ENCODE measurements at regions not wholly inside any gene's neighbourhood (a gene's known extent, or its start where the extent isn't known, plus 50 kb on each side); places are given as distances from the start of the nearest gene placed in this dataset.
A peak's percentile ranks its signal among the peaks of the same experiment; 100 is the strongest.
"Not testable (repeated sequence)": the region's sequence is repeated elsewhere in the genome, so short reads cannot be mapped to it uniquely, and the experiment has no call there.

DNA sequence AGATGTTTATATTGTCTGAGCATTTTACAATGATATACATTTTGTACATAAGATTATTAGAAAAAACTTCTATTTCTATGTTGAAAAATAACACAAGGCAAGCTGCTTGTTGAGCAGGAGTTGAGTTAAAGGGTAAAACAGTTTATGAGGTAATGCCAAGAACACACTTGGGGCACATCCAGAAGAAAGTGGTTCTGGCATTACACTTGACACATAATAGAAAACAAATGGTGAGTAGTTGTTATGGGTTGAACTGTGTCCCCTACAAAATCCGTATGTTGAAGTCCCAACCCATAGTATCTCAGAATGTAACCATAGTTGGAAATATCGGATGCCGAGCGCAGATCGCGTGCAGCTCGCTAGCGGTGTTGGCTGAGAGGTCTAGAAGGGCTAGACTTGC is 354.3 kb upstream of the GOT2 start:
- DNase-seq (ENCODE audit: low spot score), result no peak

- DNase-seq (ENCODE audit: low spot score), result no peak
These were observed 353.5 kb upstream of the GOT2 start for GRCh38 chr16:59087641-59088040.

DNA sequence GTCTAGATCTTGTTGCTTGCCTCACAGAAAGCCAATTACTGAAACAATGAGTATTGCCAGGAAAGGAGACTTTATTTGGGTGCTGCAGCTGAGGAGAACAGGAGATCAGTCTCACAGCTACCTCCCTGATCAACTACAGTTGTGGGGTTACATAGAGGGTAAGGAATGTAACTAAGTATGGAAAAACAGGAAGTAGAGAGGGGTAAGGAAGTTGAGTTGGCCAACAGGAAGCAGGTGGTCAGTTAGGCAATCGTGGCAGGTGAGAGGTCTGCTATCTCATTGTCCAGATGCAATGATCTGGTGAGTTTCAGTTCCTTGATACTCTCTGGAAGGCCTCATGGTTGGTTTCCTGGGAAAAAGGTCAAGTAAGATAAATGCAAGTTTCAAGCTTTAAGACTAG is 333.1 kb upstream of the GOT2 start:
- DNase-seq (ENCODE audit: low spot score), result no peak

- DNase-seq (ENCODE audit: low spot score), result no peak
These were observed 326.1 kb upstream of the GOT2 start for GRCh38 chr16:59060207-59060606.

DNA sequence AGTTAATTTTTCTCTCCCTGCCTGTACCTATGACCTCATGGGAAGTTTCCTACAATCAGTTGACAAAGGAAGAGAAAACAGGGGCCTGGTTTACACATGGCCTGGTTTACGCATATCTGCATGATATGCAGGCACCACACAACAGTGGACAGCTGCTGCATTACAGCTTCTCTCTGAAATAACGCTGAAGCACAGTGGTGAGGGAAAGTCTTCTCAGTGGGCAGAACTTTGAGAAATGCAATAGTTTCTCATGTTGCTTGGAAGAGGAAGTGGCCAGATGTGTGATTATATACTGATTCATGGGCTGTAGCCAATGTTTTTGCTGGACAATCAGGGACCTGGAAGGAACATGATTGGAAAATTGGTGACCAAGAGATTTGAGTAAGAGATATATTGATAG is 324.1 kb upstream of the GOT2 start:
- DNase-seq (ENCODE audit: low spot score), result no peak

GRCh38 chr16:59053911-59054310 is 319.8 kb upstream of the GOT2 start:
- no peak for DNase-seq (ENCODE audit: low spot score)

DNA sequence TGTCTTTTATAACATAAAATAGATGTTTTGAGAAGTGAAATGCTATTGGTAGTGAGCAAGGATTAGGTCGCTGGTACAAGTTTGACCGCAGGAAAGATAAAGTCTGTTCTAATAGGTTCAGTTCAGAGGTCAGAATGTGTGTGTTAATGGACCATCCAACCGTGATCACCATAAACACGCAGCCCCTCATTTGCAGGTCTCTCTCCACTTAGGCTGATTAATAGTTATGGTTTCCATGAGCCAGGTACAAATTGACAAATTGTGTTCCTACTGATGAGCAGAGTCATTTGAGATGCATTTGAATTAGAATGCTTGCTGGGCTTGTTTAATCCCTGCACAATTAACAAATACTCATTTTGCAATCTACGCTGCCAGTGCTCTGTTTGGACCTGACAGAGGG is 318.1 kb upstream of the GOT2 start:
- no peak for DNase-seq (ENCODE audit: low spot score)

DNA sequence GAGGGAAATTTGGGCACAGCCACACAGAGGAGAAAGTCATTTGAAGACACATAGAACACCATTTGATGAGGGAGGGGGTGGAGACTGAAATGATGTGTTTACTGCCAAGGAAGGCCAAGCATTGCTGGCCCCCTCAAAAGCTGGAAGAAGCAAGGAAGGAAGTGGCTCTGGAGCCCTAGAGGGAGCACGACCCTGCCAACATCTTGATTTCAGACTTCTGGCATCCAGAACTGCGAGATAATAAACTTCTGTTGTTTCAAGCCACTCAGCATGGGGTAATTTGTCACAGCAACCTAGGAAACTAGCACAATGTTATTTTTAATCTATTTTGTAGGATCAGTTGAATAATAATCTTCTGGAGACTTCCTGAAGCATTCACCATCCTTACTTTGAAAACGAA is 314.8 kb upstream of the GOT2 start:
- DNase-seq (ENCODE audit: low spot score), result no peak

DNA sequence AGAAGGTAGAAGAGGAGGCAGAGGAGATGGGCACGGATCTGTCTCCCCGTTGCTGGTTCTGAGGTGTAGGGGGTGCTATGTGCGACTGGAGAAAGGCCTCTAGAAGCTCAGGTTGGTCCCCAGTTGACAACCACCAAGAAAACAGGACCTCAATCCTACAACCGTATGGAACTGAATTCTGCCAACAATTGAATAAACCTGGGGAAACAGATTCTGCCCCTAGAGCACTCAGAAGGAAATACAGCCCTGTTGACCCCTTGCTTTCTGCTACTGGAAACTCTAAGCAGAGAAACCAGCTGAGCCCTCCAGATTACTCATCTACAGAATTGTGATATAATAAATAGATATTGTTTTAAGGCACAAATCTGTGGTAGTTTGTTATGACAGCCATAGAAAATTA is 313.0 kb upstream of the GOT2 start:
- no peak for DNase-seq (ENCODE audit: low spot score)

DNA sequence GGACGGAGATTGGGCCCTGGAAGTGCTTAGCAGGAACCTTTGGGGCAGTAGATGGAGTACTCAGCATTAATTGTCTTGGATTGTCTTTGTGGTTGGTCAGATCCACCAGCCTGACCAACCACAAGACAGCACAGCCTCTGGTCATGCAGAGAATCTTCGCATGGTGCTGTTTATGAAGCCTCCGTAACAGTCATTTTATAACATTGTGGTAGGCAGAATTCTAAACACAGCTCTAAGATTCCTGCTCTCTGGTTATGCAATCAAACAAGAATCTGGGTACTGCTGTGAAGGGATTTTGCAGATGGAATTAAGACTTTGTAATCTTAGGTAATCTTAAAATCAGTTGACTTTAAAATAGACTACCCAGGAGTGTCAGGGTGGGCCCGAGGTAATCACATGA is 312.2 kb upstream of the GOT2 start:
- no peak for DNase-seq (ENCODE audit: low spot score)

GRCh38 chr16:59045501-59045900 is 311.4 kb upstream of the GOT2 start:
- no peak for DNase-seq (ENCODE audit: low spot score)

DNA sequence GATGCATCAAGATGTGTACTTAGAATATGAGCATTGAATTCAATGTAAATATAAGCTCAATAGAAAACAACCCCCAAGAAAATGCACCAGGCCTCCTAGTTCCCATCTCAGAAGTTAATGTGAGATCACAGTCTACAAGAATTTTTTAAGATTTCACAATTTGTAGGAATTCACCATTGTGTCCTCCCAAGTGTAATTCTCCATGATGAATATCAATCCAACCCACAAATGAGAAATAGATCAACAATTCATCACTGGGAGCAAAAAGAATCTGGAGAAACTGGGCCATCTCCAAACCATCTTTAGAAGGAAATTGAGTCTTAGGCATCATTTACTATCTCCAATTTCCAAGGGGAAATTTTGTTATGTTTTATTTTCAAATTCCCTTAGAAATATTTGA is 310.5 kb upstream of the GOT2 start:
- no peak for DNase-seq (ENCODE audit: low spot score)

DNA sequence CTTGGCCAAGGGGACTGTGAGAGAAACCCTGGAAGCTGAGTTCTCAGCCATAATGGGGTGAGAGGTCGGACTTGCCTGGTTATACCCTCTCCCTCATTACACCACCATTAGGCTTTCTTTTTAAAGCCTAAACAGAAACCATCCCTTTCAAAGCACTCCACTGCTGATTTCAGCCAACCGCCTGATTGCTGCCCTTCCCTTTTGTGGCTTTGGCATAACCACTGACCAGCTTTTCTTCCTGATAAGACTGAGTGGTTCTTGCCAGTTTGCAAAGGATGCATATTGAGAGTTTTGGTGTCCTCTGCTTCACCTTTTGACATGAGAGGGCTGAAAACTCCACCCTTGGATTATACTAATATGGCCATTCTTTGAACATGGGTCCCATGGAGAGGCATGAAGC is 308.2 kb upstream of the GOT2 start:
- no peak for DNase-seq (ENCODE audit: low spot score)

- DNase-seq (ENCODE audit: low spot score), result no peak
These were observed 305.1 kb upstream of the GOT2 start for GRCh38 chr16:59039066-59039720.

GRCh38 chr16:59030923-59031485 is 296.9 kb upstream of the GOT2 start:
- DNase-seq (ENCODE audit: low spot score), result no peak

DNA sequence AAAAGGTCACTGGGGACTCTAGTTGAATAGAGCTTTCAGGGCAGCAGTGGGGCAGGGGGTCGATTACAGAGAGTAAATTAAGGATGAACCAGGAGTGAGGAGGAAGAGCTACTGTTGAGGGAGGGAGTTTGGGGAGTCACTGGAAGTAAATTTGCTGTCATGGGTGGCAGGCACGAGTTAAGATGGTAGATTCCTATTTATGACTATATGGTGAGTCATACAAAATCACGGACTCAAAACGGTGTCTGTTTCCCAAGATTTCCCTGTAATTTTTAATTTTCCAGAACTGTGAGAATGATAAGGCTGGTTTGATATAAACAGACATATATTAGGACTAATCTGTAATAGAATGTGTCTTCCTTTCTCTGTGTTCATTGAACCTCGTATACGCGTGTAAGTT is 287.6 kb upstream of the GOT2 start:
- DNase-seq (ENCODE audit: low spot score), result no peak

DNA sequence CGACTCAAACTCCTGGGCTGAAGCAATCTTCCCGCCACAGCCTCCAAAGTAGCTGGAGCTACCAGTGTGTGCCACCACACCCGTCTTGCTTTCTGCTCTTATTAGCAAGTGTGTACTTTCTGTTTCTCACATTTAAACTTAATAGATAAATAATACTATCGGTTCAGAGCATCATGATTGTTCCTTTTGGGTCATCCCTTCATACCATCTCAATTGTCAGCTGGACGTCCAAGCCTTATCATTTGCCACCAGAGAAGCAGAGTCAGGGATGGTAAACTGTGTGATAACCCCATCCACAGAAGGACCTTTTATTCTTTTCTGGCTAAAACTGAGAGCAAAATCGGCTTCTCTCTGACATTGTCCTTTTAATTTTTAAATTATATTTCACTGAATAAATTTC is 279.8 kb upstream of the GOT2 start:
- no peak for DNase-seq (ENCODE audit: low spot score)

DNA sequence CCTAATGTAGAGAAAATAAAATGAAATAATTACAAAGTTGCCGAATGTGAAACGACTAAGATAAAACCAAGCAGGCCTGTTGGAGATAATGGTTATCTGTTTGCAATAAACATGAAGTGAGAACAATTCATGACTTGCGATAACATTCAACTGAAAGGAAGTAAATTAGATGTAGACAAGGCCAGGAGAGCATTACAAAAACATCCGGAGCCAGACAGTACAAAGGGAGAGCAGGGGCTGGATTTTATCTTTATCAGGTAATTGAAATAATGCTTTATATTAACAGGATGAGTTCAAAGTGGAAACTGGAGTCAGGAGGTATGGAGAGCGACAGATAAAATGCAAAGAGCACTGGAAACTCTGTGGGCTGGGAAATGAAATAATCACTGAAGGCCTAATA is 265.6 kb upstream of the GOT2 start:
- DNase-seq (ENCODE audit: low spot score), result no peak

- DNase-seq (ENCODE audit: low spot score), result not testable (repeated sequence)
These were observed 258.6 kb upstream of the GOT2 start for GRCh38 chr16:58992755-58993154.

DNA sequence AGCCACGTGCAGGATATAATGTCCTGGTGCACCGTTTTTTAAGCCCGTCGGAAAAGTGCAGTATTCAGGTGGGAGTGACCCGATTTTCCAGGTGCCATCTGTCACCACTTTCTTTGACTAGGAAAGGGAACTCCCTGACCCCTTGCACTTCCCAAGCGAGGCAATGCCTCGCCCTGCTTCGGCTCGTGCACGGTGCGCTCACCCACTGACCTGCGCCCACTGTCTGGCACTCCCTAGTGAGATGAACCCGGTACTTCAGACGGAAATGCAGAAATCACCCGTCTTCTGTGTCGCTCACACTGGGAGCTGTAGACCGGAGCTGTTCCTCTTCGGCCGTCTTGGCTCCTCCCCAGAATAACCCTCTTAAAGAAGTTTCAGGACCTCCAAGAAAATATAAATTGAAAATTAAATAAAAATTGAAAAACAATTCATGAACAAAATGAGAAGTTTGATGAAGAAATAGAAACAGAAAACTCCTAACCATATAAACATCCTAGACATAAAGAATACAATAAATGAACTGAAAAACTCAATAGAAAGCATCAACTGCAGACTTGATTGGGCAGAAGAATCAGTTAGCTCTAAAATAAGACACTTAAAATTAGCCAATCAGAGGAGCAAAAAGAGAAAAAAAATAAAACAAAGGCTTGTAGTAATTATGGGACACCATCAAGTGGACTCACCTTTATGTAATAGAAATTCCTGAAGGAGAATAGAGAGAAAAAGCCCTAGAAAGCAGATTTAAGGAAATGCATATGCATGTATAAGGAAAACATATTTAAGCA is 249.3 kb upstream of the GOT2 start:
- not testable (repeated sequence) for DNase-seq (ENCODE audit: low spot score)

GRCh38 chr16:58970775-58971174 is 236.7 kb upstream of the GOT2 start:
- DNase-seq (ENCODE audit: low spot score), result peak; percentile 1

DNA sequence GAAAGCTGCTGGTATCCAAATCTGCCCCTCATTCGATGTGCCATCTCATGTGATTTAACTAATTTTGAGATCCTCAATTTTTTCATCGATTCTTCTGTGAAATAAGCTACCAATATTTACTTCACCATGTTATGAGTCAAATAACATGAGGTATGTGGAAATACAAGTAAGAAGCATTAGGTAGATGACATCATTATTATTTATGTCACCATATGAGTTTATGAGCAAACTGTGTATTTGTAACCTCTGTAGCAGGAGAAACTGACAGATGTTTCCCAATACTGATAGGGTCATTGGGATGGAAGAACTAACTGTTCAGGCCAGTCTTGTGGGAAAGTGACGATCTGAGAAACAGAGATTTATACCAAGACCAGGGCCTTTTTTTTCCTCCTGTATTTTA is 229.4 kb upstream of the GOT2 start:
- no peak for DNase-seq (ENCODE audit: low spot score)

DNA sequence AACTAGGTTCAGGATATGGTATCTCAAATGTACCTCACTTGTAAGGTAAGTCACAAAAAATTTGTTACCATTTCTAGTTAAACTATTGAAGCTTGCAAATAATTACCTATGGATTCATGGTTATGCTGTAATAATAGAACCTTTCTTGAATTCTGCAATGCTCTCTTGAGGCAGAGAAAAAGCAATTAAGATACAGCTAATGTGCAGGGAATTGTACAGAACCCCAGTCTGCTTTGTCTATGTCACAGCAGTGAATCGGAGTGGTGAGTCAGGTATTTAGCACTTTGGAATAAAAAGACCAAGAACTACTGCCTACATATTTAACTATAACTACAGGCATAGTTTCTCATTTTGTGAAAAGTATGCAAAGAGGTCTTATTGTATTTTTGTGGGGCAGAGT is 228.7 kb upstream of the GOT2 start:
- DNase-seq (ENCODE audit: low spot score), result no peak

DNA sequence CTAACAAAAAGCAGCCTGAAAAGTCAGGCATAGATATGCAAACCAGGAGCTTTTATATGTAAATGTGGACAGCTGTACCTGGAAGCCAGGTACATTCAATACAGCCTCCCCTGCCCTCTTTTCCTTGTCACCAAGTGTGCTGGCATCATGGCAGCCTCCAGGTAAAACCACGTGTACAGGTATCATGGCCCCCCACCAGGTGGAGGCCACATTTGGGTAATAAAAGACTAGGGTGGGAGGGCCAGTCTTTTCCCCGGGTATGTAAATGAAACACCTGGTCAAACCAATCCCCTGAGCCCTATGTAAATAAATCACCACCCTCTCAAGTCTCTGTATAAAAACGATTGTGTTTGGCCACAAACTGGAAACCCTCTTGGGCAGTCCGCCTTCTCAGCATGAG is 226.4 kb upstream of the GOT2 start:
- DNase-seq (ENCODE audit: low spot score), result no peak
